ENCODE measurements at regions not wholly inside any gene's neighbourhood (a gene's known extent, or its start where the extent isn't known, plus 50 kb on each side); places are given as distances from the start of the nearest gene placed in this dataset.
"Not testable (repeated sequence)": the region's sequence is repeated elsewhere in the genome, so short reads cannot be mapped to it uniquely, and the experiment has no call there.

DNA sequence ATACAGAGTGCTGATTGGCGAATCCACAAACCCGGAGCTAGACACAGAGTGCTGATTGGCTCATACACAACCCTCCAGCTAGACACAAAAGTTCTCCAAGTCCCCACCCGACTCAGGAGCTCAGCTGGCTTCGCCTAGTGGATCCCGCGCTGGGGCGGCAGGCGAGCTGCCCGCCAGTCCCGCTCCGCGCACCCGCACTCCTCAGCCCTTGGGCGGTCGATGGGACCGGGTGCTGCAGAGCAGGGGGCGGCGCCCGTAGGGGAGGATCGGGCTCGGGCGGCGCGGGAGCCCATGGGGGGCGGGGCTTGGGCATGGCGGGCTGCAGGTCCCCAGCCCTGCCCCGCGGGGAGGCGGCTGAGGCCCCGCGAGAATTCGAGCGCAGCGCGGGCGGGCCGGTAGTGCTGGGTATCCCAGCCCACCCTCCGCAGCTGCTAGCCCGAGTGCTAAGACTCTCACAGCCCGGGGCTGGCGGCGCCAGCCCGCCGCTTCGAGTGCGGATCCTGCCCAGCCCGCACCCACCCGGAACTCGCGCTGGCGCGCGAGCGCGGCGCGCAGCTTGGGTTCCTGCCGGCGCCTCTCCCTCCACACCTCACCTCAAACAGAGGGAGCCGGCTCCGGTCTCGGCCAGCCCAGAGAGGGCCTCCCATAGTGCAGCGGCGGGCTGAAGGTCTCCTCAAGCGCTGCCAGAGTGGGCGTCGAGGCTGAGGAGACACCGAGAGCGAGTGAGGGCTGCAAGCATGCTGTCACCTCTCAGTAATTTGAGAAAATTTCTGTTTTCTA lies 75.5 kb upstream of the ATP5MC3 start:
- no peak for DNase-seq (ENCODE audit: low read depth in 2 of 2)

GRCh38 chr2:175256391-175256790 lies 74.9 kb upstream of the ATP5MC3 start:
- not testable (repeated sequence) for DNase-seq (ENCODE audit: low read depth in 2 of 2)

DNA sequence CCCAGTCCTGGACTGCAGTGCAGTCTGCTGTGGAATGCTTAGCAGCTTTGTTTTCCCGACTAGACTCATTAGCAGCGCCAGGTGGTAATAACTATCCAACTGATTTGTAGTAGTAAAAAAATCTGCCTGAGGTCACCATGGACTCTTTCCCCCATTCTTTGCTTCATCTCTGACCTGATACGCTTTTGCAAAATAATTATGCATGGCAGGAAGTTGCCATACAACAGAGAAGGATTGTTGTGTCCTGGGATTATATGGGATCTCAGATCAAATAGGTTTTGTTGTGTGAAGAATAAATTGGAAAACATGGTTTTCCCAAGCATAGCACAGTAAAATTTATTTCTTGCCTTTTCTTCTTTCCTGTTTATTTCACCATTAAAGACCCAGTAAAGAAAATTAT lies 72.4 kb upstream of the ATP5MC3 start:
- no peak for DNase-seq (ENCODE audit: low read depth in 2 of 2)

DNA sequence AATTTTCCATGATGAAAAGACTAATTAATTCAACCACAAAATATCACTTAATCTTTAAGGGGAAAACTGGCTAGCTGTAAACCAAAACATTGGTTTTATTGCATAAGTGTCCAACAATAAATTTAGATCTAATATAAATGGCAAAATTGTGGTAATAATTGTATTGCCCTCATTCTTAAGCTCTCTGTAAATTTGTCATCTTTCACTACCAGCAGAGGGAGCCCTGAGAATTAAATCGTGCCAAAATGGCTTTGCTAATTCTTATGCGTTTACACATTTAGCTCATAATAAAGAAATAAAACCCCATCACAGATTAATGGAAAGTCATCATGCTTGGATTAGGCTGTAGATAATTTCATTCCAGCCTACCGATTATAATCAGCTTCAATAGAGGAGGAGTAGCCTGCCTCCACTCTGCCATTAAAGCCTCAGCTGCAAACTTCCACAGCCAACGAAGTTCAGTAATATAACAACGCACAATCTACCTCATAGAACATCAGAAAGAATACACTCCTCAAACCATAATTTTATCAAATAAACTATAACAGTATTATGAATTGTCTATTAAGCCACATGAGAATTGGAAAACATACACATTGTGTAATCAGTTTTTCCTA lies 70.0 kb upstream of the ATP5MC3 start:
- no peak for DNase-seq (ENCODE audit: low read depth in 2 of 2)

DNA sequence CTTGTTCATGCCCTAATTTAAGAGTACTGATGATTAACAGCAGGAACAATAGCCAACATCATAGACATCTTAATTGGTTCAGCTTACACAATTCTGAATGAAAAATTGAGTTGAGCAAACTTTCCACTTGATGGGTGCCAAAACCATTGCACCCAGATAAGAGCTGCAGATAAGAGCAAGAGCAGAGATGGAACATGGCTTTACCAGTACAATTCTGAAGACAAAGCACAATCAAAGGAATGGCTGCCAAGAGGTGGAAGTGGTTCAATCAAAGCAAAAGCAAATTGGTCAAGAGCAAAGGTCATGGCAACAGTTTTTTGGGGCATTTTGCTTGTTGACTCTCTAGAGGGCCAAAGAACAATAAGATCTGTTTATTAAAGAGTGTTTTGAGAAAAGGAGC lies 65.6 kb upstream of the ATP5MC3 start:
- no peak for DNase-seq (ENCODE audit: low read depth in 2 of 2)

- DNase-seq (ENCODE audit: low read depth in 2 of 2) = no peak
Observed at GRCh38 chr2:175244697-175245096, 63.2 kb upstream of the ATP5MC3 start.

GRCh38 chr2:175241691-175242090 lies 60.2 kb upstream of the ATP5MC3 start:
- no peak for DNase-seq (ENCODE audit: low read depth in 2 of 2)

- DNase-seq (ENCODE audit: low read depth in 2 of 2) = not testable (repeated sequence)
Observed at GRCh38 chr2:175240033-175240432, 58.5 kb upstream of the ATP5MC3 start.

DNA sequence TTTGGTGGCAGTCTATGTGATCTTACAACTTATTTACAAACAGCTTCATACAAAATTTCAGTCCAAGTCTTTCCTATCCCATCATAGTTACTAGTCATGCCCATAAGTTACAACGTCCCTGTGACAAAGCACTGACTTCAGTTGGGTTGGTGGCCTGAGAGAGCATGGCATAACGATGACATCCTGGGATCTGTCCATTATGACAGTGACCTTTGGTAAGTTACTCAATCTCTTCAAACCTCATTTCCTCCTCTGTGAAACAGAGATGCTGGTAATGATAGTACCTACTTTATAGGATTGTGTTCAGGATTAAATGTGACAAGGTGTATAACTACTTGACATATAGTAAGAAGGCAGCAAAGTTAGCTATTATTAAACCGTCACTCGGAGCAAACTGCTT lies 55.4 kb upstream of the ATP5MC3 start:
- DNase-seq (ENCODE audit: low read depth in 2 of 2) = no peak

DNA sequence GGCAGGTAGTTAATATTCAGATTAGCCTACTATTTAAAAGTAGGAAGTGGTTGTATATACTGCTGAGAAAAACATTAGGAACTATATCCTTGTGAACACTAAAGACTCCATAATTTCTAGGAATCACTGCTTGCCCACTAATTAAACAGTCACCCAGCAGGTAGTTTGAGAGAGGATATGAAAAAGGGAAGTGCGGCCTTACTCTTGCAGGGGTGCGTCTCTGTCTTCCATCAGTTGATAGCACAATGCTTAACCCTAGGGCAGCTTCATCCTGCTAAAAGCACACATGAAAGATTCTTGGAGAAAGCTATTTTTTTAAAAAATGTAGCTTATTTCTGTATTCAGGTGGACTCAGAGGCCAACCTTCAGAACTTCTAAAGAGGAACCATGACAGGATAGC lies 53.1 kb upstream of the ATP5MC3 start:
- DNase-seq (ENCODE audit: low read depth in 2 of 2) = no peak

GRCh38 chr2:175234153-175234552 lies 52.6 kb upstream of the ATP5MC3 start:
- DNase-seq (ENCODE audit: low read depth in 2 of 2) = no peak

GRCh38 chr2:175233135-175233719 lies 51.7 kb upstream of the ATP5MC3 start:
- no peak for DNase-seq (ENCODE audit: low read depth in 2 of 2)

Data from stimulated activated CD4-positive, alpha-beta T cell treated with anti-CD3 and anti-CD28 coated beads, Interleukin-12 subunit alpha, Interleukin-12 subunit beta, amount 100 ng/mL, for 24 hours (primary cell).